Medulla oblongata (tissue), 1 donor: ENCODE measurements at regions not wholly inside any gene's neighbourhood (a gene's known extent, or its start where the extent isn't known, plus 50 kb on each side); places are given as distances from the start of the nearest gene placed in this dataset.

Experiments used
- DNase-seq: peaks from one replicate; pipeline ENCODE4 v3.0.0-alpha.2; 2015; ENCODE audit errors: extremely low spot score

DNA sequence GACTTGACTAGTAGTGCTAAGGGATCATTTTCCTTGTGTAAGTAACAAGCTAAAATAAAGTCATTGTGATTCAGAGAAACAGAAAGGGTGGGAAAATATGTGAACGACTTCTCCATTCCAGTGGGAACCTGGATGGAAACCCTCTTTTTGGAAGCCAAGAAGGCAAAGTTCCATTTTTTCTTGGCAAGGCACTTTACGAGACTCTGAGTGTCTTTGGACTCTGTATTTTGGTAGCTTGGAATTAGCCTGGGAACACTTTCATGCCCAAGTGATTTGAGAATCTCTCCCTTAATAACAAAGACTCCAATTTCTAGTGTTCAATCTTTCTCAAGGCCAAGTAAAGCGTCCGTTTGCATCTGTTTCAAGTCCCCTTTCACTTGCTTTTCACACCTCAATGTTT is 100.5 kb upstream of the SASH1 start:
- peak; percentile 80 for DNase-seq

DNA sequence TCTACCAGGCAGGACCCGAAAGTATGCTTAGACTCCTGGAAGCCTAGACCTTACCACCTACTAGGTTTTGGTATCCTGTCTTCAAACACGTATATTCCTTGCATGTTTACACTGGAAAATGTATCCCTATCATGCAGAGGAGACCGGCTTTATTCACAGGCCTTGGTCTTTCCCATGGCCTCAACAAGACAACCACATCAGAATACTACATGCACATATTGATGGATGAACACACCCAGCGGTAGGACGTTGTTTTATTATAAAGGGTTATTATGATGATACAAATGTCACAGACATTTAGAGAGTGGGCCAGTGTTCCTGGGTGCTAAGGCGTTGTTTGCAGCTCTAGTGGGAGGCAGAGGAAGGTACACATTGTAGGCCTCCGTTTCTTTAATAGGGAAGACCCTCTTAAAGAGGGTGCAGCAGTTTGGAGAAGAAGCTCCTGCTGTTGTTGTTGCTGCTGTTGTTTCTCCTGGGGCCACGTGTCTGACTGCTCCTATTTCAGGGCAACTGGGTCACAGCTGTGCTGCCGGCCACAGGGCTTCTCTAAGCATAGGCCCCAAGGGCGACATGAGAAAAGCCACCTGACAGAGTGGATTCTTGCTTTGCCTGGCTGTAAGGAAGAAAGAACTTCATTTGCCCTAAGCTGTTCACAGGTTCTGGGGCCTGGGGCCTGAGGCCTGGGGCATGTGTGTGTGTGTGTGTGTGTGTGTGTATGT is 98.3 kb upstream of the SASH1 start:
- DNase-seq = no peak

- DNase-seq = no peak
Observed at GRCh38 chr6:148247386-148248063, 95.1 kb upstream of the SASH1 start.

GRCh38 chr6:148249160-148249559 is 93.5 kb upstream of the SASH1 start:
- no peak for DNase-seq

DNA sequence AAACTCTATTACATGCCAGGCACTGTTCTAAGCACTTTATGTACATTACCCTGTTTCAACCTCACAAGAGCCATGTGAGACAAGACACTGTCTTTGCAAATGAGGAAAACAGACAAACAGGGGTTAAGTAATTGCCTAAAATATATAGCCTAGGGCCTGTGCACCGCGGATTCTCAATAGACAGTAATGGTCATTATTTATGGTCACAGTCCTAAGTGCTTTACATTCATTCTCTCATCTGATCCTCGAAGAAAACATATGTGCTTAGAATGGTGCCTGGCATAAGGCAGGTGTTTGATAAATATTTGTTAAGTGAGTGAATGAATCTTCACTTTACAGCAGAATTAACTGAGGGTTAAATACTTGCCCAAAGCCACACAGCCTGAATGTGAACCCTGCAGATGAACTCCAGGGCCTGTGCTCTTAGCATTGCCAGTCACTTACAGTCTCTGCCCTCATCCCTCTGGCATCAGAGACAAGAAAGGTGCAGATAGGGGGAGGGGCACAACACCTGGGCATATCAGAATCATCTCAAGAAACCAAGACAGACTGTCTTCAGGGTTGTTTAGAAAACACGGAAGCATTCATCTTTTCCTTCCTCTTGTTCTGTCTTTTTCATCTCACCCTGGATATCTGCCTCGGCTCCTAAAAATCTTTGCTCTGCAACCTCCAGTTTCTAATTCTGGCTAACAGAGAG is 92.8 kb upstream of the SASH1 start:
- no peak for DNase-seq

- DNase-seq = peak; percentile 77
Observed at GRCh38 chr6:148250975-148251685, 91.5 kb upstream of the SASH1 start.

- no peak for DNase-seq
Observed at GRCh38 chr6:148251891-148252290, 90.7 kb upstream of the SASH1 start.

DNA sequence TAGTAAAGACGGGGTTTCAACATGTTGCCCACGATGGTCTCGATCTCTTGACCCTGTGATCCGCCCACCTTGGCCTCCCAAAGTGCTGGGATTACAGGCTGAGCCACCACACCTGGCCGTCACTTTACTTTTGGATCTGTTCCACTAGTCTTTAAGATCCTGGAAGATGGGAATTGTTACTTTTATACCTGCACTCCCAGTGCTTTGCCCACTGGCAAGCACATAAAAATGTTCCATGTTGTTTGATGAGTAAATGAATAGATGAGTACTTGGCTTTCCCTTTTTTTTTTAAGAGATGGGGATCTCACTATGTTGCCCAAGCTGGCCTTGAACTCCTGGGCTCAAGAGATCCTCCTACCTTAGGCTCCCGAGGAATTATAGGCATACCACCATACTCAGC is 84.8 kb upstream of the SASH1 start:
- no peak for DNase-seq

GRCh38 chr6:148258868-148259267 is 83.8 kb upstream of the SASH1 start:
- DNase-seq = no peak

- no peak for DNase-seq
Observed at GRCh38 chr6:148261470-148261869, 81.2 kb upstream of the SASH1 start.

- DNase-seq = no peak
Observed at GRCh38 chr6:148263010-148263409, 79.6 kb upstream of the SASH1 start.

GRCh38 chr6:148263961-148264360 is 78.7 kb upstream of the SASH1 start:
- no peak for DNase-seq

DNA sequence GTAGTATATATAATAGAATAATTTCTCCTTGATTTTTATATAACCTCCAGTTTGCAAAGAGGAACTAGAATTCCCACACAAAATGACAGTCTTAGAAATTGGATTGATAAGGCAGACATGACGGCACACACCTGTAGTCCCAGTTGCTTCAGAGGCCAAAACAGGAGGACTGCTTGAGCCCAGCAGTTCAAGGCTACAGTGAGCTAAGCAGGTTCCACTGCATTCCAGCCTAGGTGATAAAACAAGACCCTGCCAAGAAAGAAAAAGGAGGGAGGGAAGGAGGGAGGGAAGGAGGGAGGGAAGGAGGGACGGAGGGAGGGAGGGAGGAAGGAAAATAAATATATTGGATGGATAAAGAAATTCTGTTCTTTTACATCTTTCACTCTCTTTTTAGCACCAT is 77.6 kb upstream of the SASH1 start:
- DNase-seq = no peak

GRCh38 chr6:148269386-148269785 is 73.3 kb upstream of the SASH1 start:
- no peak for DNase-seq

- DNase-seq = peak; percentile 30
Observed at GRCh38 chr6:148271711-148272439, 70.8 kb upstream of the SASH1 start.

- no peak for DNase-seq
Observed at GRCh38 chr6:148272597-148272996, 70.0 kb upstream of the SASH1 start.

GRCh38 chr6:148273962-148274752 is 68.5 kb upstream of the SASH1 start:
- peak; percentile 68 for DNase-seq

DNA sequence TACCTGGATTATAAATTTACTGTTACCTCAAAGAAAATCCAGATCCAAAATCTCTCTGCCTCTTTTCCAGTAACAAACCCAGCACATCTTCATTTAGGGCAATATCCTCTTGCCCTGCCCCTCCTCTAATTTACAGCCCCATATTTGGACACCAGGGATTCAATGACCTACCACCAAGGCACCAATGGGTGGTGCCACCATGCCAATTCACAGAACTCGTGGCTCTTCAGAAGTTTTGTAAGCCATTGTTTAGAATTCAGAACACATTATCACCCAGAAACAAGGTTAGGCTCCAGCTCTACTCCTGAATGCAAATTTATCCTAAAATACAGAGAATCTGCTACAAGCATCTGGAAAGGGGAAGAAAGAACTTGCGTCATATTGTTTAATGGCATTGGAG is 67.8 kb upstream of the SASH1 start:
- DNase-seq = peak; percentile 76

DNA sequence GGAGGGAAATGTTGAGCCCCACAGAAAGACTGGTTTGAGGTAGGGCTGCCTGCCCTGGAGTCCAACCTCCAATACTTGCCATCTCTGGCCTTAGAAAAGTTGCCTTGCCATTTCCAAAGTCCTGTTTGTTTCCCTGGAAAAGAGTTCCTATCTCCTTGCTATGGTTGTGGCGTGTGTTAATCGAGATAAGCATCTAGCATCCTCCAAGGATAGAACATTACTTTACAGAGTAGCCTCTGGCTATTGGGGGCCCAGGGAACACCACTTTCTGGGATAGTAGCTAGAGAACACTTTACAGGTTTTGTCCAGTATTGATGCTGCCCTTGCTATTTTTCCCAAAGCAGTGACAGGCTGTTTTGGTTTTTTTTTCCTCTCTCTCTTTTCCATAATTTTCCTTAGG is 57.4 kb upstream of the SASH1 start:
- DNase-seq = no peak

- no peak for DNase-seq
Observed at GRCh38 chr6:148286563-148286962, 56.1 kb upstream of the SASH1 start.
